Muscle of arm (tissue), 1 donor: ENCODE measurements at regions not wholly inside any gene's neighbourhood (a gene's known extent, or its start where the extent isn't known, plus 50 kb on each side); places are given as distances from the start of the nearest gene placed in this dataset.
"Not testable (repeated sequence)": the region's sequence is repeated elsewhere in the genome, so short reads cannot be mapped to it uniquely, and the experiment has no call there.

Experiments used
- DNase-seq: peaks from one replicate; pipeline ENCODE4 v3.0.0-alpha.2; 2013

GRCh38 chr3:148477375-148477774 is 220.3 kb upstream of the AGTR1 start:
- DNase-seq: no peak

GRCh38 chr3:148493631-148494030 is 204.1 kb upstream of the AGTR1 start:
- DNase-seq: no peak

GRCh38 chr3:148494451-148494850 is 203.3 kb upstream of the AGTR1 start:
- no peak for DNase-seq

GRCh38 chr3:148500881-148501280 is 196.8 kb upstream of the AGTR1 start:
- DNase-seq: no peak

- DNase-seq: peak; percentile 64
Measured at GRCh38 chr3:148510116-148510515, 187.6 kb upstream of the AGTR1 start.

- no peak for DNase-seq
Measured at GRCh38 chr3:148510561-148510960, 187.1 kb upstream of the AGTR1 start.

- no peak for DNase-seq
Measured at GRCh38 chr3:148512648-148513047, 185.1 kb upstream of the AGTR1 start.

- DNase-seq: no peak
Measured at GRCh38 chr3:148513096-148513543, 184.6 kb upstream of the AGTR1 start.

GRCh38 chr3:148518520-148518919 is 179.2 kb upstream of the AGTR1 start:
- no peak for DNase-seq

- DNase-seq: not testable (repeated sequence)
Measured at GRCh38 chr3:148525621-148526020, 172.1 kb upstream of the AGTR1 start.

- DNase-seq: no peak
Measured at GRCh38 chr3:148528024-148528423, 169.7 kb upstream of the AGTR1 start.

GRCh38 chr3:148531836-148532235 is 165.9 kb upstream of the AGTR1 start:
- DNase-seq: no peak

- DNase-seq: no peak
Measured at GRCh38 chr3:148532326-148532725, 165.4 kb upstream of the AGTR1 start.

- no peak for DNase-seq
Measured at GRCh38 chr3:148532774-148533173, 164.9 kb upstream of the AGTR1 start.

- no peak for DNase-seq
Measured at GRCh38 chr3:148534089-148534988, 163.4 kb upstream of the AGTR1 start.

GRCh38 chr3:148535001-148535400 is 162.7 kb upstream of the AGTR1 start:
- DNase-seq: peak; percentile 74

GRCh38 chr3:148540266-148540665 is 157.4 kb upstream of the AGTR1 start:
- DNase-seq: no peak

- no peak for DNase-seq
Measured at GRCh38 chr3:148540851-148541250, 156.9 kb upstream of the AGTR1 start.

GRCh38 chr3:148546959-148547358 is 150.7 kb upstream of the AGTR1 start:
- no peak for DNase-seq

- no peak for DNase-seq
Measured at GRCh38 chr3:148551767-148552260, 145.9 kb upstream of the AGTR1 start.

GRCh38 chr3:148554367-148554766 is 143.3 kb upstream of the AGTR1 start:
- no peak for DNase-seq

GRCh38 chr3:148556664-148557063 is 141.0 kb upstream of the AGTR1 start:
- no peak for DNase-seq

GRCh38 chr3:148577579-148577978 is 120.1 kb upstream of the AGTR1 start:
- DNase-seq: not testable (repeated sequence)

- no peak for DNase-seq
Measured at GRCh38 chr3:148582126-148582525, 115.6 kb upstream of the AGTR1 start.
